GM18519 (cell line): ENCODE measurements at regions not wholly inside any gene's neighbourhood (a gene's known extent, or its start where the extent isn't known, plus 50 kb on each side); places are given as distances from the start of the nearest gene placed in this dataset.
"Not testable (repeated sequence)": the region's sequence is repeated elsewhere in the genome, so short reads cannot be mapped to it uniquely, and the experiment has no call there.

Experiments used
- ATAC-seq: cut with Tn5 transposase; IDR thresholded peaks from one replicate; pipeline ENCODE4 v1.9.1; 2021; ENCODE audit warnings: mild to moderate bottlenecking, moderate library complexity; ENCODE audit not compliant: unreplicated experiment, low FRiP score

DNA sequence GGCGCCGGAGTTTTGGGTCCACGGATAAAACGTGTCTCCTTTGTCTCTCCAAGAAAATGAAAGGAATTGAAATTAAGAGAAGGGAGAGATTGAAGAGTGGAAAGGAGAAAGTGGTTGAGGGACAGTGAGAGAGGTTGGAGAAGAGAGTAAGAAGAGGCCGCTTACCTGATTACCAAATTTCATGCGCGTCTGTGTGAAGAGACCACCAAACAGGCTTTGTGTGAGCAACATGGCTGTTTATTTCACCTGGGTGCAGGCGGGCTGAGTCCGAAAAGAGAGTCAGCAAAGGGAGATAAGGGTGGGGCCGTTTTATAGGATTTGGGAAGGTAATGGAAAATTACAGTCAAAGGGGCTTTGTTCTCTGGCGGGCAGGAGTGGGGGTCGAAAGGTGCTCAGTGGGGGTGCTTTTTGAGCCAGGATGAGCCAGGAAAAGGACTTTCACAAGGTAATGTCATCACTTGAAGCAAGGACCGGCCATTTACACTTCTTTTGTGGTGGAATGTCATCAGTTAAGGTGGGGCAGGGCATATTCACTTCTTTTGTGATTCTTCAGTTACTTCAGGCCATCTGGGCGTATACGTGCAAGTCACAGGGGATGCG, 113.0 kb upstream of the CDH11 start:
- ATAC-seq, result not testable (repeated sequence)

DNA sequence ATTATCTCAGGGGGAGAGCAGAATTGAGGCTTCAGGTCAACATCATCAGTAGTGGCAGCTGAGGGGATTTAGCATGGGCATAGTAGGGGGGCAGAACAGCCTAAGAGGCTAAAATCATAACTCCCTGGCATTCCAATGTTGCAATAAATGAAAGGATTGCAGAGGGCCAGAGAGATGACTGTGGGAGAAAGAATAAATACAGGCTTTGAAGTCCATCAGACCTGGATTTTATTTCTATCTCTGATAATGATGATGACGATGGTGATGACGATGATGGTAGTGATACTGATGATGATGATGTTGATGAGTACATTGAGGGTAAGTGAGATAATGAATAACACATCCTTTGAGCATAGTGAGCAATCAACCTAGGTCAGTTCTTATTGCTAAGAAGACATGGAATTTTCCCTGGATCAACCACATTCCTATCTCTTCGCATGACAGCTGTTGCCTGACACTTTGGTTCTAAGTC, 107.4 kb upstream of the CDH11 start:
- no peak for ATAC-seq

DNA sequence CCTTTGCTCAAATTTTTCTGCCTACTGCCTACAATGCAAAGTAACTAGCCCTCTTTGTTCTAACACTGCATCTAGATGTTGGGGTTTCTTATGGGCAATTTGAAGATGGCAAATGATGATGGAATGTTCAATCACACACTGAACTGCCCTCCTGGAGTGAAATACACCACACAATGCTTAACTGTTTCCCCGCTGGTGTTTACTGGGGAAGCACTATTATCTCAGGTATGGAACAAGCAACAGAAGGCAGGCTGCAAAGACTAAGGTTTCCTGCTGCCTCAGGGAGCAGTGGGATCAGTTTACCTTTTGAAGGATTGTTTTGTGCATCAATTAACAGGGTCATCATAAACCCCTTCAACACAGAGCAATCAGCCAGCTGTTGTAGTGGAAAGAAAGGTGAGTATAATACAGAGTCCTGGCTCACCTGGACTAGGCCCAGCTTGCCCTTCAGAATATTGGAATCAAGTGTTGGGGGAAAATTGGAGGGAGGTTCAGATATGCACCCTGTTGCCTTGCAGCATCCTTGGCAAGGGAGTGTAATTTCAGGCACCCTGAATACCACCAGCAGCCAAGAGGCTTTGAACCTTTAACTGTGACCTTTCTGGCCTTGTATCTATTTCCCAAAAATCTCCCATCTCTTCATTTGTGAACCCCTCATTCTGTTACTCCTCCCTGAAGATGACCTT, 105.4 kb upstream of the CDH11 start:
- ATAC-seq, result no peak

DNA sequence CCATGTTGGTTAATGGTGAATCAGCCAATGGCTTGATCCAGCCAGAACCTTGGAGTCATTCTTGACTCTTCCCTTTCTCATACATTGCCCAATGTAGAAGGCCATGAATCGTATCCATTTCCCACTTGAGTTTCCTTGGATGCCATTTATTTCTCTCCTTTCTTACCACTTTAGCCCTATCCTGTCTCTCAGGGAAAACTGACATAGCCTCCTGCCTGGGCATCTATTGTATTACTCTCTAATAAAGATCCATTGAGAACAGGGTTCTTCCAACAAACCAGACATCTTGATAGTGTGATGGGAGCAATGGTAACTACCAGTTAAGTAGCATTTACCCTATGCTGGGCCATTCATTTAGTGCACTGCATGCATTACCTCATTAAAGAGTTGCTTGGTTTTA, 104.2 kb upstream of the CDH11 start:
- ATAC-seq, result no peak

DNA sequence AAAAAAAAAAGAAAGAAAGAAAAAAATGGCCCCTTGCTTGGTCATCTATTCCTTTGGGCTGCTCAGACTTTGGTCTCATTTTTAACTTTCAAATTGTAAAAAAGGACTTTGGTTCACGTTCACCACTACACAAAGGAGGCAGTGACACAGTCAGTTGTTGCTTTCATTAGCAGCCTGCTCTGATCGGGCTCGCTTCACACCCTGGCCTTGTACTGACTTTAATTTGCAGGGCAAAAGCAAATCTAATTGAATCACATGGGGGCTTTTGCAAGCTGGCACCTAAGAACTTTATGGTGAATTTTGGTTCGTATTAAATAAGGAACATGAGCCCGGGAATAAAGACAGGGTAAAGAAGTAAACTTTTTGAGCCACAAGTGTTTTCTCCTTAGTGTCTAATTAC, 103.6 kb upstream of the CDH11 start:
- ATAC-seq, result no peak

DNA sequence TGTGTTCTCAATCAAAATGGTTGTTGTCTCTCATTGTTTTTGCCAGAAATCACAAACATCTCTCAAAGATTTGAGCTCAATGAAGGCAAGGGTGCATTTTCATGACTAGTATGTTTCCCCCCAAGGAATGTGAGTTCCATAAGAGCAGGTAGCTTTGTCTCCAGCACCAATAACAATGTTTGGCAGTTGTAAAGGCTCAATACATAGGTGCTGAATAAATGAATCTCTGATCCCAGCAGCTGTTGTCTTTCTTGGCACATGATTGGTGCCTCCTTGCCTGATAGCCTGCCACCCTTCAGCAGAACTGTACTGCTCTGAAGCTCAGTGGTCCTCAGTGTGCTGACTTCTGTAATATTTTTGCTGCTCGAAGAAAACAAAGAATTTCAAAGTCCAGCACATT, 103.1 kb upstream of the CDH11 start:
- ATAC-seq, result no peak

DNA sequence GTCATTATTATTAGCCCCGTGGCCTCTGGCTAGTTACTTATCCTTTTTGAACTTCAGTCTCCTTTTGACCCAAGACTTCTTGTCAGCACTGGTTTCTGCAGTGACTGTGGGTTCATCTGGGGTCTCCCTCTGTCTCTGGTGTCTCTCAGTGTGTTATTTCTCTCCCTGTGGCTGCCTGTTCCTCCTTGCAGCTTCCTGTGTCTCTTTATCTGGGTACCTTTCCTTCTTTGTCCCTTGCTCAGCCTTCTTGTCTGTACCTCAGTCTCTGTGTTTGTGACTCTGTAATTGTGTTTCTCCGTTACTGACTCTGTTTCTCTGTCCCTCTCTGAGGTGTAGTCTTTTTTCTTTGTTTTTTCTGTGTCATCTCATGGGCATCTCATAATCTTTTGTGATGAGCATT, 102.6 kb upstream of the CDH11 start:
- ATAC-seq, result no peak

DNA sequence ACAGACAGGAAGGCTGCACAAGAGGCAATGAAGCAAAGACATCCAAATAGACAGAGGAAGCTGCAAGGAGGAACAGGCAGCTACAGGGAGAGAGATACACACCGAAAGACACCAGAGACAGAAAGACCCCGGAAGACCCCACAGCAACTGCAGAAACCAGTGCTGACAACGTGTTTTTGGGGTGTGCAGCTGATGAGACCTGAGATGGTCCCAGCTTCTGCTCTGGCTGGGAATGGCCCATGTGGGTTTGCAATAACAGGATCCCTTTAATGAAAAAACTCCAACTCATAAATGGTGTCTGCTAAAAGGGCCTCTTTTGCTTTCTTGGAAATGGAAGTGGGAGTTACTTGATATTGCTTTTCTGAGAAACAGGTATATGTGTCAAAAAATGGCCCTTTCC, 101.5 kb upstream of the CDH11 start:
- no peak for ATAC-seq

DNA sequence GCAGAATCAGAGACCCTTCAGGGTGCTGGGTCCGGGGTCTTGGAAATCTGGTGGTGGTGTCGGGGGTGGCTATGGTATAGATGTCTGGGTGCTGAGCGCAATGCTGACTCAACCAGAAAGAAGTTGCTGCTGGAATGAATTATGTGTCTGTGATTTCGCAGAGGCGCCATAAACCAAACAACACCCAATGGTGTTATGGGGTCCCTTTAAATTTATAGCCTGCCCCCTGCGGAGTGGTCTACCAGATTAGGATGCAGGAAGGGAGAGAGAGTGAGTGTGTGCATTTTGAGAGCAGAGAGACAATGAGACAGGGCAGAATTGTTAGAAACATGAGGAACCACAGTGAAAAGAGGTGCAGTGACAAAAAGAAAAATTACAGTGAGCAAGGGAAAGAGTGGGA, 100.7 kb upstream of the CDH11 start:
- ATAC-seq, result no peak

DNA sequence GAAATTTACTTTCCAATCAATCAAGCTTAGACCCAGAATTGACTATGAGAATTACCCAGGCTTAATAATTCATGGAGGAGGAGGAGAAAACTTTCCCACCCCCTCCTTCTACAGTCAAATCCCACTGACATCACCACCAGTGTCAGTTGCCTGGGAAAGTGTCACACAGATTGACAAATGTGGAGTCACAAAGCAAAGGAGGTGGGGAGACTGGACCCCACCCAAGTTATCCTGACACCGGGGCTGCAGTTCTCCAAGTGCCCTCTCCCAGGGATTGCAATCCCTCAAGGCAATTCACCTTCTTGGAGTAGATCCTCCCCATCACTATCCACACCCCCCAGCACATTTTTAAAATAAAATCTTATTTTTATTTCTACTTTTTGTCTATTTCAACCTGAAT, 100.2 kb upstream of the CDH11 start:
- no peak for ATAC-seq

DNA sequence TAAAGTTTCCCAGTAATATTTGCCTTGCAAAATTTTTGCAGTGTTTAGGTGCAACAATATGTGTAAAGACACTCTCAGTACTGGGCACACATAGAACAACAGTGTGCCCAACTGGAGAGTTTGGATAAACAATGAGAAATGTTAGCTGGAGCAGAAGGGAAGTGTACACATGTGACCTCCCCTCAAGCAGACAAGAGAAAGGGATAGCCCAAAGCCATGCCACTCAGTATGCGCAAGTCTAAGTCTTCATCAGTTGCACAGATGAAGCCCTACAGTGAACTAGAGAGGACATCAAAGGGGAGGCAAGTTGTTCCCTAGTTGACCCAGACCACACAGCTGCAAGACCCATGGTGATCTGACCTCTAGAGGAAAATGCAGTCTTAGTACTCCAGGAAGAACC, 97.9 kb upstream of the CDH11 start:
- ATAC-seq, result no peak

DNA sequence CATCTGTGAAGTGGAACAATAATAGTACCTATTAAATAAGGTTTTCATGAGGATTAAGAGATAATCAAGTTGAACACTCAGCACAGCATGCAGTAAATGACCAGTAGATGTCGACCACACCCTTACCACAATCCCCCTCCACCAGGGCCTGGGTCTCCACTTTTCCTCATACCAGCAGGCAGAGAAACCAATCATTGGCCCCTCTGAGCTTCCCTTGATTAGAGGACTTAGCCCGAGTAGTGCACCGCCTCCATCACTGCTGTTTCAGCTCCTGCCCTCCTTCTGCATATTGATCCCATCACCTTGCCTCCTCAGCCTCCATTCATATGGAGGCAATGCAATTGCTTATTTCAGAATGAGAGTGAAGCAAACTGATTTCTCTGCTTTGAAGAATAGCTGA, 96.5 kb upstream of the CDH11 start:
- no peak for ATAC-seq

DNA sequence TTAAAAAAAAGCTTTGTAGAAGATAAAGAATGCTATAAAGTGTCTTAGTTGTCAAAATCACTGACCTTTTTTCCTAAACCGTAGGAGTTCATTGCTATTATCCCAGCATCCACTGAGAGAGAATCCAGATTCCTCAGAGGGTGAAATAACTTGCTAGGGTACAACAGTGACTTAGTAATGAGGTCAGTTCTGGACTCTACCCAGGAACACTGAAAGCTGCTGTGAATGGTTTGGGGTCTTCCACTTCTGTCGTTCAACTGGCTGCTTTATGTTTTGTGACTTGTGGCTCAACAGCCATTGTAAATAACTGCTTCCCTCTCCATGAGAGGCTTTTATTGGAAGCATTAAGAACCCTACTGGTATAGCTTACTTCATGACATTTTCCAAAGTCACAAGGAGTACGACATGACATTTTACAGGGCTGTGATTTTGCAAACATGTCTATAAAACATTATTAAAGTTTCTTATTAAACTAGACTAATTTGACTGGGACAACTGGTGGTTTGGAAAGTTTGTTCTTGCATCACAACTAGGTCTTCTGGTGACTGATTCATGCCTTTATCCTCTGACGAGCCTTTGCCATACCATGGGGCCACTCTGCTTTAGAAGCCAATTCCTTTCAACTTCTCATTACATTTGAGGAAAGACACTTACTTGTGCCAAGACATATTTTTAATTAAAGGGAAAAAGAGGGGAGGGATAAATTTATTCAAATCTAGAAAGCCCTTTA, 92.2 kb upstream of the CDH11 start:
- no peak for ATAC-seq

DNA sequence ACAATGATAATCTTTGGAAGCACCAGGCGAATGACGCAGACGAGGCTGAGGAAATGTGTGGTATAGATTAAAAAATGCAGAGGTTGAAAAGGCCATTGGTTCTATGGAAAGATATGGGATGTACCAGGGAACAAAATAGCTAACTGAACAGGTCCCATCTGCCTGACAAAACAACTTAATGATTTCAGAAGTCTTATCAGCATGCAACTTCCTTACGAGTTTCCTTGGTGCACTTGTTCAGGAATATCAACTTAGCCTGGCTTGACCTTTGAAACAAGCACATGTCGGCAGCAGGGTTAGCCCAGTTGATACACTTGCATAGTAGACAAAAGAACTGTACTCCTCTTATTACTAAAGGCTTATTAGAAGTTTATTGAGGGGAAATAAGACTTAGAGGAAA, 90.9 kb upstream of the CDH11 start:
- ATAC-seq, result no peak

DNA sequence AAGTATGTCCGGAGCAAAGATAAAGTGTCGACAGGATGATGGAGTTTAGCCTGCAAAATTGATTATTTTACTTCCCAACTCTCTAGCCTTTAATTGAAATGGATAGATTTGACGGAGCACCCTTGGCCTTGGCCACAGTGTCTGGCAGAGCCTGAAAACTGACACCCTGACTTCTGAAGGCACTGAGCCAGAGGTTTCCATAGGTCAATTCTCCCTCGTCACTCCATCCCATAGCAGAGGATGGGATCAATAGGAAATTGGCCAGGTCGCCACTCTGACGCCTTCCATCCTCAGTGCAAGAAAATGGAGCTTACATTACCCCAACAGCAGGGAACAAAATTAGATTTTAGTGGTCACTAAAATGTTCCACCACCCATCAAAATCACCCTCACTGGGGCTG, 90.4 kb upstream of the CDH11 start:
- no peak for ATAC-seq

DNA sequence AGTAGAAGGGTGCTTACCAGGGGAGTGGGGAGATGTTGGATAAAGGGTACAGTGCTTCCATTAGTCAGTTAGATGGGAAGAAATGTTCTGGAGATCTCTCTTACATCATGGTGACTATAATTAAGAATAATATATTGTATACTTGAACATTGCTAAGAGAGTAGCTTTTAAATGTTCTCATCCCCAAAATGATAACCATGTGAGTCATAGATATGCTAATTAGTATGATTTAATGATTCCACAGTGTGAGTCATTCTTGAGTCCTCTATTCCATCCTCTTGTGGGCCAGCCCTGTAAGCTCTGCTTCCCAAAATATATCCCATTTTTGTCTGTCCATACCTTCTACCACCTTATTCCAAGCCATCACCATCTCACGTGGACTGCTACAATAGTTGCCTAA, 80.6 kb upstream of the CDH11 start:
- ATAC-seq, result no peak

DNA sequence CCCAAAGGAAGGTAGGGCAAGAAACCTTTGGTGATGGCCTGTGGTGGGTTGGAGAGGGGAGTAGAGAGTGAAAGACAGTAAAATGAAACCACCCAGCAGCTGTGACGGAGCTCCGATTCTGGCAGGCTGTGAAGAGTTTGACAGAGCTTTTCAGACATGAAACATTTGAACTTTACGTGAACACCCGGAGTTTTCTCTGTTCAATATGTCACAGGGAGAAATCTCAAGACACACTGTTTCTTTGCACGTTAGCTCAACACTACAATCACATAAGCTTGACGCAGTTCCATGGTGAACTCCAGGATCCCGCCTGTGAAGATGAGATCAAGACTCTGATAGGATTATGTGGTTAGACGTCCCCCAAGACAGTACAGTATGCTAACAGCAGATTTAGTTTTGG, 79.6 kb upstream of the CDH11 start:
- ATAC-seq, result no peak

DNA sequence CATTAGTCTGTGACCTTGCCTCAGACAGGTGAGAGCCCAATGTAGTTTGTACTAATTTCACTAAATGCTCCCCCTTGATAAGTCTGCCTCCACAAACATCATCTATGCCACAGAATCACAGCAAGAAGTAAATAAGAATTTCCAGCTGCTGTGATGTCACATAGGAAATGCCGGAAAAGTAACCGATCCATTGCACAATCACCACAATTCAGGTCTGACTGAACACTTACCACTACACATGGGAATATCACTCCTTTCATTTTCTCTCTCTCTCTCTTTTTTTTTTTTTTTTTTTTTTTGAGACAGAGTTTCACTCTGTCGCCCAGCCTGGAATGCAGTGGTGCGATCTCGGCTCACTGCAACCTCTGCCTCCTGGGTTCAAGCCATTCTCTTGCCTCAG, 79.0 kb upstream of the CDH11 start:
- no peak for ATAC-seq

DNA sequence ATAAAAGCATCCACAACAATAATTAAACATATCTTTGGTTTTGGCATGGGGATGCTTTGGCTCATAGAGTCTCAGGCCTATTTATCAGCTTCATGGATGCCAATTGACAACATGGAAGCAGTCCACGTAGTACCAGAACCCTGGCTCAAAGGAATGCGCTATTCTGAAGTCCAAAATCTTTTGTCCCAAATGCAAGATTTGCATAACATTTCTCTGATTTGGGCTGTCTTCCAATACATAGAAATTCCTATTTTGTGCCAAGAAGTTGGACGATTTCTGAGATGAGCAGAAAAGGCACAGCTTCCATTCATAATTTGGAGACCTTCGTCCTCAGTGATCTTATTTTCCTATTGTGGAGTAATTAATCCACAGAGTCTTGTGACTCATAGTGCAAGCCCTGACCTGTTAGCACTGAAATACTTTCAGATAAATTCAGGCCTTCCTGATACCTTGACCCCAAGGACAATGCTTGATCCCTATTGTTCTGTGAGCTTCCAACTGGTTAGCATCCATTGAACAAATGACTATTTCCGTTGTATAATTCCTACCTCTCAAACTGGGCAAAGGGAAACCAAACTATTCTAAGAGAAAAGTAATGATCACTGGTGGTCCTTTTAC, 78.4 kb upstream of the CDH11 start:
- no peak for ATAC-seq

DNA sequence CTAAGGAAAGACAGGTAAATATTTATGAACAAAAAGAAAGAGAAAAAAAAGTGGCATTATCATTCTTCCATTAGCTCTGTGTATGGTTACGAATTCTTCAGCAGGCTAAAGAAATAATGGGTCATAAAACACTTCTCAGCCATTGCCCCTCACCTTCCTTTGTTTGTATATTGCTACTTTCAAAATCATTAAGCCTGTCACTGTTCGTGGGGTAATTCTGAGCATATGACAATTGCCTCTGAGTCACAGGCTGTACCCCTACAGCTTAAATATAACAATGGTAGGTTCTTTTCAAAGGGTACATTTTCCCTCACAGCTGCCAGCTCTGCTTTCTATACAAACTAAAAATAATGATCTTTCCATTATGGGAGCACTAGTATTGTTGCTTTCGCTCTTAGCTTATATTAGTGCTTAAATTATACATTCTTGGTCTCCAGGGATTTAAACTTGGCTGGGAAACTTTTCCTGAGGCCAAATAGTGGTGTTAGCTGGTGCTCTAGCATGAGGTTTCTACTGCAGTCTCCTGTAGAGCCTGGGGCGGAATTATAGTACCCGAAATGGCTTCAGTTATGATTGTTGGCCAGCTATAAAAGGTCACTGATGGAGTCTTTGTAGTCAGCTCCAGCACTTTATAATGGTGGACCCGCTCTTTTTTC, 74.7 kb upstream of the CDH11 start:
- no peak for ATAC-seq

DNA sequence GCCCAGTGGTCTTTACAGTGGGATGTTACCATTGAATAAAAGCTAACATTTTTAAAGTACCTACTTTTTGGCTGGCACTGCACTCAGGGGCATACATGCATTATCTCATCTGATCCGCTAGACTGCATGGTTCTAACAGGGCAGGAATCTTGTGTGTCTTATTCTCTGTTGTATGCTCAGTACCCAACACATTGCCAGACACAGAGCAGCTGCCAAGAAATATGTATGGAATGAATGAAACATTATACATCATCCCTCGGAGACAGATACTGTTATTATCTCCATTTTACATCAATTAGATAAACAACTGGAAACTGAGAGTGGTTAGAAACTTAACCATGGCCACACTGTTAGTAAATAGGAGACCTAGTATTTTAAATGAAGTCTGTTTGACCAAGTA, 74.1 kb upstream of the CDH11 start:
- no peak for ATAC-seq
